AG04450 (cell line): ENCODE measurements at regions not wholly inside any gene's neighbourhood (a gene's known extent, or its start where the extent isn't known, plus 50 kb on each side); places are given as distances from the start of the nearest gene placed in this dataset.

ENCODE experiments used
- CTCF ChIA-PET: fragments of 300-600, 350-600 bp; formaldehyde crosslinking; extraction: SDS; loops from one replicate; lab custom pipeline; 2022; ENCODE audit warnings: antibody characterized with exemption, inconsistent platforms; lab: Charles Lee
- POLR2A ChIA-PET: fragments of 350-600 bp; formaldehyde crosslinking; extraction: SDS; loops from one replicate; lab custom pipeline; 2021; ENCODE audit warnings: antibody characterized with exemption, inconsistent platforms; lab: Yijun Ruan, JAX
- DNase-seq: peaks from one replicate; pipeline ENCODE4 v3.0.0-alpha.2; 2011; ENCODE audit warnings: low read depth, low spot score
- H3K27ac ChIP-seq: one replicate; pipeline ENCODE4 v1.5.1; 2012; ENCODE audit warnings: low read depth, low read length, control low read depth
- H3K27me3 ChIP-seq: one replicate; pipeline ENCODE4 v1.6.0; 2012; ENCODE audit warnings: low read length; ENCODE audit not compliant: control insufficient read depth, insufficient read depth
- H3K4me3 ChIP-seq: 2 replicates; pipeline ENCODE4 v1.5.1; 2011; ENCODE audit warnings: mild to moderate bottlenecking, low read depth, low read length, control low read depth
- H3K9me3 ChIP-seq: 2 replicates; pipeline ENCODE4 v1.5.1; 2012; ENCODE audit warnings: low read length; ENCODE audit not compliant: control insufficient read depth, insufficient read depth
- TF ChIP-seq, protein P1 (sequence below): IDR thresholded peaks from 2 replicates; pipeline ENCODE4 v1.5.1; 2011; ENCODE audit warnings: low read depth, low read length, control low read depth, inconsistent platforms

DNA sequence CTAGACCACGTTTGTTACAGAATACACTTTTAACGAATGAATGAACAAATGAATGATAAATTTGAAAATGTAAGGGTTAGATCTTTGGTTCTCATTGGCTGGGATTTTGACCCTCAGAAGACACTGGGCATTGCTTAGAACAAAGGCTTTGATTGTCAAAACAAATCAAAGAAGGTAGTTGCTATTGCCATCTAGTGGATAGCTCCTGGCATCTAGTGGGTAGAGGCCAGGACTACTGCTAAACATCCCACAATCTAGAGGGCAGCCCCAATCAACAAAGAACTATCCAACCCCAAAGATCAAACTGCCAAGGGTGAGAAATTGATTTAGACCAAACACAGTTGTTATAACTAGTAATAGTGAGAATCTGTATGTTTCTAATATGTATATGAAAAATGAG lies 552.3 kb downstream of the KCNJ3 start:
- peaks cover 7% of the 10 kb centered on the region for H3K9me3 ChIP-seq
- no peaks in the 10 kb centered on the region for H3K27me3 ChIP-seq
- TF ChIP-seq, protein P1, sequence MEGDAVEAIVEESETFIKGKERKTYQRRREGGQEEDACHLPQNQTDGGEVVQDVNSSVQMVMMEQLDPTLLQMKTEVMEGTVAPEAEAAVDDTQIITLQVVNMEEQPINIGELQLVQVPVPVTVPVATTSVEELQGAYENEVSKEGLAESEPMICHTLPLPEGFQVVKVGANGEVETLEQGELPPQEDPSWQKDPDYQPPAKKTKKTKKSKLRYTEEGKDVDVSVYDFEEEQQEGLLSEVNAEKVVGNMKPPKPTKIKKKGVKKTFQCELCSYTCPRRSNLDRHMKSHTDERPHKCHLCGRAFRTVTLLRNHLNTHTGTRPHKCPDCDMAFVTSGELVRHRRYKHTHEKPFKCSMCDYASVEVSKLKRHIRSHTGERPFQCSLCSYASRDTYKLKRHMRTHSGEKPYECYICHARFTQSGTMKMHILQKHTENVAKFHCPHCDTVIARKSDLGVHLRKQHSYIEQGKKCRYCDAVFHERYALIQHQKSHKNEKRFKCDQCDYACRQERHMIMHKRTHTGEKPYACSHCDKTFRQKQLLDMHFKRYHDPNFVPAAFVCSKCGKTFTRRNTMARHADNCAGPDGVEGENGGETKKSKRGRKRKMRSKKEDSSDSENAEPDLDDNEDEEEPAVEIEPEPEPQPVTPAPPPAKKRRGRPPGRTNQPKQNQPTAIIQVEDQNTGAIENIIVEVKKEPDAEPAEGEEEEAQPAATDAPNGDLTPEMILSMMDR: no peak
- ChIA-PET CTCF (no interaction called here), POLR2A (no interaction called here)
- DNase-seq: no peak
- no peak overlapping the region for H3K27ac ChIP-seq
- H3K4me3 ChIP-seq: no peak overlapping the region

- TF ChIP-seq, protein P1: no peak
- H3K27me3 ChIP-seq: no peaks in the 10 kb centered on the region
- DNase-seq: no peak
- H3K27ac ChIP-seq: no peak overlapping the region
- CTCF ChIA-PET: no interaction called here
- H3K9me3 ChIP-seq: 0 out of 2 replicates have a peak, but pooled peaks cover 4% of the 10 kb centered on the region
- POLR2A ChIA-PET: no interaction called here
- H3K4me3 ChIP-seq: no peak overlapping the region
Measured at GRCh38 chr2:155240176-155240575, 541.7 kb downstream of the KCNJ3 start.

DNA sequence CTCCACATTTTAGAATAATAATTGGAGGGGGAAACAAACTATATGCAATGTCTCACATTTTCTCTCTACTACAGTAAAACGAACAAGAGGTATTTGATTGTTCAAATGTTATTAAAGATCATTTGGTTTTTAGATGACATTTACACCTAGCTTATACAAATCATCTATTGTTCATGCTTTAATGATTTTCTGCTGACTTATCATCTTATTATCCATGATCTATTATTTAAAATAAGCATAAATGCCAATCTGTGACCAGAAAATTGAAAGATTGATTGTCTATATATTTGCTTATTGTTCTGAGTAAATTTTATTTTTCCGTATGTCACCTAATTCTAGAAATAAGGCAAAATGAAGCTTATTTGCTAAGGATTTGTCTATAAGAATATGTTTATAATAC lies 537.2 kb downstream of the KCNJ3 start:
- H3K4me3 ChIP-seq: no peak overlapping the region
- peaks cover 13% of the 10 kb centered on the region for H3K9me3 ChIP-seq
- POLR2A ChIA-PET: no interaction called here
- CTCF ChIA-PET: no interaction called here
- H3K27ac ChIP-seq: no peak overlapping the region
- H3K27me3 ChIP-seq: no peaks in the 10 kb centered on the region
- DNase-seq: no peak
- TF ChIP-seq, protein P1: no peak

DNA sequence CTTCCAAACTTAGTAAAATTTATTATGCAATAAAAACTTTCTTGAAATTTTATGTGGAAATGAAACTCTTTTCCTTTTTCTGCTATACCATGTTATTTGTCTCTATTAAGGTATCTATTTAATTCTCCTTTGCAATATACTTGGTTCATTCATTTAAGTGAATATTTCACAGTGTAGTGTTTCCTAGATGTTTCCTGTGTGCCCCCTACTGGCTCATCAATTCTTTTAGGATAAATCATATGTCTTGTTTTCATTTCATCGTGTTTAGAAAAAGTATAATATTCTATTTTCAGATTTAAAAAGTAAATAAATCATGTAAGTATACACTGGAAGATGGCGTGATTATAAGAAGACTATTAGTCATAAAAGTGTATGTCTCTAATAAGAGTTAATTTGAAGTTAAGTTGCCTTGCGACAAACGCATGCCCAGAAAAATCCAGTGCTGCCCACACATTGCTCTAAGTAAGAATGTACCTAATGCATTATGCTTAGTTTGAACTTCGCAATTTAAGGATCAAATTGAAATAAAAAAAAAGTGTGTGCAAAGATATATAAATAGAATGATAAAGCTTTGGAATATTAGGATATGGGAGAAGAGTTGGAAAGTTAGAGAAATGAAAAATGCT lies 525.4 kb downstream of the KCNJ3 start:
- TF ChIP-seq, protein P1: no peak
- no peaks in the 10 kb centered on the region for H3K27me3 ChIP-seq
- ChIA-PET CTCF (no interaction called here), POLR2A (no interaction called here)
- no peak overlapping the region for H3K4me3 ChIP-seq
- DNase-seq: no peak
- no peak overlapping the region for H3K27ac ChIP-seq
- H3K9me3 ChIP-seq: no peaks in the 10 kb centered on the region

- Histone ChIP-seq H3K27me3 (no peaks in the 10 kb centered on the region), H3K27ac (no peak overlapping the region), H3K4me3 (no peak overlapping the region), H3K9me3 (no peaks in the 10 kb centered on the region)
- ChIA-PET CTCF (no interaction called here), POLR2A (no interaction called here)
- DNase-seq: no peak
- TF ChIP-seq, protein P1: no peak
Measured at GRCh38 chr2:155218945-155219344, 520.5 kb downstream of the KCNJ3 start.
